GM12872 (cell line): ENCODE measurements at regions not wholly inside any gene's neighbourhood (a gene's known extent, or its start where the extent isn't known, plus 50 kb on each side); places are given as distances from the start of the nearest gene placed in this dataset.

Source experiments
- TF ChIP-seq, protein P1 (sequence below): IDR thresholded peaks from 3 replicates; pipeline ENCODE4 v1.5.1; 2011; ENCODE audit warnings: low read depth, mild to moderate bottlenecking, low read length, moderate library complexity; ENCODE audit not compliant: insufficient read depth

DNA sequence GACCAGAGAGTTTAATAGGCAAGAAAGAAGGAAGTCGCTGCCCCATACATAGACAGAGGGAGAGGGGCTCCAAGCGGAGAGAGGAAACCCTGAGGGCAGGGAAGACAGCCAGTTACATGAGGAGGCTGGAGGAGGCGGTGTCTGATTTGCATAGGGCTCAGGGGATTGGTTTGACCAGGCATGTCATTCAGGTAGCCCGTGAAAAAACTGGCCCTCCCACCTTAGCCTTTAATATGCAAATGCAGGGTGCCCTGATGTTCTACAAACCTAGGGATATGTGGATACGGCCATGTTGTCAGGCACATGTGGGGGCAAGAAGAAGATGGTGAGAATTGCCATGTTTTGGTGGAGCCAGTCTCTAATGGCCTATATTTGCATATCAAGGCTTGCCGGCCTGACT lies 1461.6 kb downstream of the PCDH9 start:
- TF ChIP-seq, protein P1, sequence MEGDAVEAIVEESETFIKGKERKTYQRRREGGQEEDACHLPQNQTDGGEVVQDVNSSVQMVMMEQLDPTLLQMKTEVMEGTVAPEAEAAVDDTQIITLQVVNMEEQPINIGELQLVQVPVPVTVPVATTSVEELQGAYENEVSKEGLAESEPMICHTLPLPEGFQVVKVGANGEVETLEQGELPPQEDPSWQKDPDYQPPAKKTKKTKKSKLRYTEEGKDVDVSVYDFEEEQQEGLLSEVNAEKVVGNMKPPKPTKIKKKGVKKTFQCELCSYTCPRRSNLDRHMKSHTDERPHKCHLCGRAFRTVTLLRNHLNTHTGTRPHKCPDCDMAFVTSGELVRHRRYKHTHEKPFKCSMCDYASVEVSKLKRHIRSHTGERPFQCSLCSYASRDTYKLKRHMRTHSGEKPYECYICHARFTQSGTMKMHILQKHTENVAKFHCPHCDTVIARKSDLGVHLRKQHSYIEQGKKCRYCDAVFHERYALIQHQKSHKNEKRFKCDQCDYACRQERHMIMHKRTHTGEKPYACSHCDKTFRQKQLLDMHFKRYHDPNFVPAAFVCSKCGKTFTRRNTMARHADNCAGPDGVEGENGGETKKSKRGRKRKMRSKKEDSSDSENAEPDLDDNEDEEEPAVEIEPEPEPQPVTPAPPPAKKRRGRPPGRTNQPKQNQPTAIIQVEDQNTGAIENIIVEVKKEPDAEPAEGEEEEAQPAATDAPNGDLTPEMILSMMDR: no peak

DNA sequence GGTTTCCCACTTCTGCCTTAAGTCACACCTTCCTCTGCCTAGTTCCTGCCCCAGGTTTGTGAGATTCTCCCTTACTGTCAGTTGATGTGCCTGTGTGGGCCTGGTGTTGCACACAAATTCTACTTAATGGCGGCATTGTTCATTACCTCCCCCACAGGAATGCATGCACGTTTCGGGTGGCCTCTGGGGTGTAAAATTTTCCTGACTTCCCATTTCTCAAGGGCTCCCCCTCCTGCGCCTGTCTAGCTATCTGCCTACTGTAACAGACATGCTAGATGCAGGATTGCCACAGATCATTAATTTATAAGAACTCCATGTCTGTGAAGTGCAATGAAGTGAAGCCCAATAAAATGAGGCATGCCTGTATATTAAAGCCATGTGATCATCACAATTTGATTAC lies 1466.3 kb downstream of the PCDH9 start:
- TF ChIP-seq, protein P1: no peak

DNA sequence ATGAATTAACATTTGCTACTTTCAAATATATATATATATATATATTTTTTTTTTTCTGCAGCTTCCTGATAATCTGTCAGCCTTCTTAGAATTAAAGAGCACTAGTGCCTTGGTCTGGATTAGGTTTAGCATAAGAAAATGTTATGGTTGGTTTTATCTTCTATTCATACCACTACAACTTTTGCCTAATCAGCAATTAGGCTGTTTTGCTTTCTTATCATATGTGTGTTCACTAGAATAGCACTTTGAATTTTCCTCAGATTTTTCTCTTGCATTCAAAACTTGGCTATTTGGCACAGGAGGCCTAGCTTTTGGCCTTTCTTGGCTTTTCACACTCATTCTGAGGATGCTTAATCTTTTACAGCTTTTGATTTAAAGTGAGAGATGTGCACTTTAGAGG lies 1468.1 kb downstream of the PCDH9 start:
- TF ChIP-seq, protein P1: no peak

DNA sequence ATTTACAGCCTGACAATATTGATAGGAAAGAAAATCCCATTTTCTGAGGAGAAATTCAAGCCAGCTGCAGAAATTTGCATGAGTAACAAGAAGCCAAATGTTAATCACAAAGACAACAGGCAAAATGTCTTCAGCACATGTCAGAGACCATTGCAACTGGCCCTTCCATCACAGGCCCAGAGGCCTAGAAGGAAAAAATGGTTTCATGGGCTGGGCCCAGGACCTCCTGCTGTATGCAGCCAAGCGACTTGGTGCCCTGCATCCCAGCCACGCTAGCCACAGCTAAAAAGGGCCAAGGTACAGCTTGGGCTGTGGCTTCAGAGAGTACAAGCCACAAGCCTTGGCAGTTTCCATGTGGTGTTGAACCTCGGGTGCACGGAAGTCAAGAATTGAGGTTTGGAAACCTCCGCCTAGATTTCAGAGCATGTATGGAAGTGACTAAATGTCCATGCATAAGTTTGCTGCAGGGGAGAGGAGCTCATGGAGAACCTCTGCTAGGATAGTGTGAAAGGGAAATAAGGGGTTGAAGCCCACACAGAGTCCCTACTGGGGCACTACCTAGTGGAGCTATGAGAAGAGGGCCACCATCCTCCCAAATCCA lies 1474.0 kb downstream of the PCDH9 start:
- TF ChIP-seq, protein P1: no peak

DNA sequence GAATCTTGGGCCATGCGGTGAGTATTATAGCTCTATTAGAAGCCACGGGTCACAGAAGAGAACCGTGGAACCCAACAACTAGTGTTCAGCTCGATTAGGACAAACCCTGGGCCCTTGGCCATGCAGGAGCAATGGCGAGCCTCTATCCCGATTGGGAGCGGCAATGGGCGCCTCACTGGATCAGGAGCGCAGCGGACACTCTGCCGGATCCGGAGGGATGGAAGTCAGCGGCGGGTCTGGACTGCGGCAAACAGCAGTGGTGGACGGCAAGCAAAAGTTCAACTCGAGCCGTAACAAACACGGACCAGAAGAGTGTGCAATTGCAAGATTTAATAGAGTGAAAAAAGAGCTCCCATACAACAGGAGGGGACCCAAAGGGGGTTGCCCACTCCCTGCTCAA lies 1481.9 kb downstream of the PCDH9 start:
- TF ChIP-seq, protein P1: no peak

DNA sequence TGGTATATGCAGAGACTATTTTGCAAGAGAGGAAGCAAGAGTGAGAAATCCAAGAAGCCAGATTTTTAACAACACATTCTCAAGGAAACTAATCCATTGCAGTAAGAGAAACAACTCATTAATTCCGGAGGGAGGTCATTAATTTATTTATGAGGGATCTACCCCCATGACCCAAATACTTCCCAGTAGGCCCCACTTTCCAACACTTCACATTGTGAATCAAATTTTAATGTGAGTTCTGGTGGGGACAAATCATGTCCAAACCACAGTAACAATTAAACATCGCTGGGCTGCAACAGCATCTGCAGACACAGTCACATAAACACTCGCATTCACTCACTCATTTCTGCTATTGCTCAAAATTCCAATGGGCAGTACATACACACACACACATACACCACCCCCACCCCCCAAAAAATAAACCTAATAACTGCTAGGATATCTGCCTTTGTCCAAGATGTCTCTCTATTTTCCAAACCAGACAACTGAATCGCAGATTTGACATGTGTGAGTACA lies 1483.7 kb downstream of the PCDH9 start:
- TF ChIP-seq, protein P1: no peak

DNA sequence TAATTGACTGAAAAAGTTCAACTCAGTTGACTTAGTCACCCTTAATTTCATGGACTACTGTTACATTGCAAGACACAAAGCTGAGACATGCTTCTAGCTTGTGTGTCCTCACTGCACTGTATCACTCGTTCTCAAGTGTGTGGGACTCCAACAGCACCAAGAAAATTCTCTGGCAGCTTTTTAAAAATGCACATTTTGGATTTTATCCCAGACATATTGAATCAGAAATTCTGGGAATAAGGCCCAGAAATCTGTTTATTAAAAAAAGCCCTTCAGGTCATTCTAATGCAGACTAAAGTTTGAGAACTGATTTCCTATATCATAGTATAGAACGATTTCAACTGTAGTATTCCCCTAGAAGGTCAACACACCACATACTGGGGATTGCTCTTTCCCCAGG lies 1485.3 kb downstream of the PCDH9 start:
- TF ChIP-seq, protein P1: no peak
